ENCODE measurements at regions not wholly inside any gene's neighbourhood (a gene's known extent, or its start where the extent isn't known, plus 50 kb on each side); places are given as distances from the start of the nearest gene placed in this dataset.

DNA sequence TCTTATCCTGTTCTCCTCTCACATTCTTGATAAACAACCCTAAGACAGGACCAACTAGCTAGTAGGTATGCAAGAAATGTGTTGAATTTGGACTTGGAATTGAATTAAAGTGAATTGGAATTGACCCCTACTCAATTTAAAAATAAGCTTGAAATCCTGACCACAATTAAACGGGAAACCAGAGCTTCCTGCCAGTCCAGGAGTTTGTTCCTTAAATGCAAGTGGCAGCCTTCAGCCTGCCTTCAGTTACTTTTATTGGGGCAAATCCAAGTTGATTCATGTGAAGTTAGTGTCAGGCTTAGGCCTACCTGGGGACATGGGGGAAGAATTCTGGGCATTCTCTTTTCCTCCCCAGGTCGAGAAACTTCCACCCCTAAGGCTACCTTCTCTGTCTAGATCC is 457.6 kb downstream of the BCL11A start:
- DNase-seq (no peak), ATAC-seq (no peak)

DNA sequence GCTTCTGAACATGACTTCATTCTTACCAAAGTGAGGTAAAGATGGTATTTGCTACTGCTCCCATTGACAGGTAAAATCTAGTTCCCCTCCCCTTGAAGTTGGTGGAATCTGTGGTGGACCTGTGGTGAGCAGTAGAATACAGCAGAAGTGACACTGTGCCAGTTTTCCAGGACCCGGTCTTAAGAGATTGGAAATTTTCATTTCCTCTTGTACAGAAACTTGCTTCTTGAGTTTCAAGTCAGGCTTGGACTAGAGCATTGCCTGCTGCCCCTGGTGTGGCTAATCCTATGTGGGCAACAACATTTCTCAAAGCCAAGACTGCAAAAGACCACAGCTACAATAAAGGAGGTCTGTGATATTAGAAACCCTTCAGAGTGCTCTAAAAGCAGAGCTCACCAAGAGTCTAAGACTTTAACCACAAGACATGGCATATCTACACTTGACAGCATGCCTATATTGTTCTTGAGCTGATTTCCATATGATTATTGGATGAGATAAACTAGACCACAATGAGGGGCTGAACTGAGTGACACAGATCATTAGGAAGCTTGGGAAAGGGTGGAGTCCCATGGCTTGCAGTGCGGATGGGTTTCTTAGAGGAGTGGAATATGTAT is 458.1 kb downstream of the BCL11A start:
- ATAC-seq (no peak), DNase-seq (no peak)

DNA sequence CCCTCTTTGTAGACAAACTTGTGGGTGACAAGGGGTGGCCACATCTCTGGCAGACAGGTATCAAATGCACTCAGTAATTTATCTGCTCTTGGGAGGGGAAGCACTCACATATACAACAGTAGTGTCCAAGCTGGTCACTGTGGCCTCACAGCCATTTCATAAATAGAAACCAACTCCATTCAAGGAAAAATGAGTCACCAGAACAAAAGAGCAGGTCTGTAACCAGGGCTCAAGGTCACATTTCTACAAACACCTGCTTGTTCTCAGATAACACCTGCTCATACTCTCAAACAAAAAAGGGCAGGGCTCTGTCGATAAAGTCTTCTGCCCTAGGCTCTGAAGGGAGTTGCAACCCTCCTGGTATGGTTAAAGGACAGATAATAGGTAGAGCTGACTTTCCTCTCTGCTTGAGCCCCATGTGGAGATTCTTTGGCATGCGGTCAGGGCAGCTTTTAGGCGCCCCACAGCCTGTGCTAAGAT is 459.0 kb downstream of the BCL11A start:
- DNase-seq (no peak), ATAC-seq (no peak)

DNA sequence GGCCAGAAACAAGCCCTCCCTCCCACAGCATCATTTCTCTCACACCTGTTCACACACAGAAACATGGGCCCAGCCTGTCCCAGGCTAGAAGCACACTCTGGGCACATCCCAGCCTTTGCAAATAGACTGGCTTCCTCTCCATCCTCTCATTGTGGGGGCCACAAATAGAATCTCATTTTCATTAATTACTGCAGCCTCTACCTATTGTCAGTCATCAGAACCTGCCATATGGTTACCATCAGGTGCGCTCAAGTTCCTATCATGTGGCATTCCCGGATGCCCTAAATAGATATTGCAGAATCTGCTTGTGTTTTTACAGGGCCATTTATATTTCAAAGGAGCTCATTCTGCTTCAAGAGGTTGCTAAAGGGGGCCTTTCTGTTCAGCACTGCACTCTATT is 460.7 kb downstream of the BCL11A start:
- no peak for ATAC-seq
- no peak for DNase-seq

DNA sequence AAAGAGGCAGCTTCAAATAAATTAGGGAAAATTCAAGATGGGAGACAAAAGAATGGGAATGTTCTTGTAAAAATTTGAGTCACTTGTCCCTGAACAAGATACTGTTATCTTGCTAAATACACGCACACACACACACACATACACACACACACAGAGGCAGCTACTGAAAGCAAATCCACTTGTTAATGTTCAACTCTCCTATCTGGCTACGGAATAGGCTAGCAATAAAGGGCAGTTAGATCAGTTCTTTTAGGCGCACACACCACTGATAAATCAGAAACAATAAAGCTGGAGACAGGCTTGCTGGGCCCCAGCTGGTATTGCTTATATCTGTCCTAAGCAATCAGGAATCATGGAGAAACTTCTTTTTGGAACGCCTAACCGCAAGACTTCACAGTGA is 461.6 kb downstream of the BCL11A start:
- no peak for ATAC-seq
- DNase-seq = no peak

DNA sequence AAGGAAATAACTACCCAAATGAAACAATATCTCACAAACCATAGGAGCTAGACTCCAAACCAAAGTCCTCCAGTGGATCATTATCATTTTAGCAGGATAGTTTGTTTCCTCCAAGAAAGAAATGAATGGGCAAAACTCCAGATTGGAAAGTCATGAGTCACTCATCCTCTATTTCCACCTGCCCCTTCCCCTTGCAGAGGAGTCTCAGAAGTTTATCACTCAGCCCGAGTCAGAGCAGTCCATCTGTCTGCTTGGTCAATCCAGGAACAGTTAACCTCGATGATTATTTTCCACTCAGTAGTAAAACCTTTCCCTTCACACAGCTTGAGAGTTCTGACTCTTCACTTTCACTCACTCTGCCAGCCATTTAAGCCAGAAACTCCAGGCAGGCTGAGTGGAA is 462.2 kb downstream of the BCL11A start:
- DNase-seq (no peak), ATAC-seq (no peak)

DNA sequence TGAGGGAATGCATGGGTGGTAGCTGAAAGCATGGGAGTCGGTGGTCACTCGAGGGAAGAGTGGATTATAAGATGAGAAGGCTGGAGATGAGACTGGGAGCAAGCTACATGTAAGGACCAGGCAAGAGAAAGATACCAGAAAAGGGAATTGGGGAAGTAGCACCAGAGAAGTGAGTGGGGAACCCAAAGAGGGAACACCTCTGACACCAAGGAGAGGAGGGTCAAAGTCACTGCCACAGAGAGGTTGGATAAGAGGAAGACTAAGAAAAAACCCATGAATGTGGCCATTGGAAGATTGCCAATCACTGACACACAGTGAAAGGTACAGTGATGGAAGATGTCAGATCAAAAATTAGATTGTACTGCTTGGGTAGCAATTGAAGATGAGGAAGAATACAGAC is 473.9 kb downstream of the BCL11A start:
- DNase-seq (no peak), ATAC-seq (no peak)

DNA sequence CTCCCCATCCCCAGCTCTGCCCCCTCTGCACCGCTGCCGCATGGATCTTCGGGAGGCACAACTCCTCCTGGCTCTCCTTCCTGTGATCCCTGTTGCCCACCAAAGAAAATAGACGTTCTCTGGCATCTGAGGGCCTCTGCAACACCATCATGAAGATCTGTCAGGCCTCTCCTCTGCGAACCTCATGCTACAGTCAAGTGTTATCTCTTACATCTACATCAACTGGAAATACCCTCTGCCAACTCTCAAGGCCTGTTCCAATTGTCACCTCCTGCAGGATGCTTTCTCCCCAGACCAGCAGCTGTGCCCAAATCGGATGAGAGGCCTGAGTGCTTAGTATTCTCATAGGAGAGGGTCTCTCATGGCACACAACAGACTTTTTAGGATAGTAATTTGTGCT is 478.4 kb downstream of the BCL11A start:
- DNase-seq (no peak), ATAC-seq (no peak)

DNA sequence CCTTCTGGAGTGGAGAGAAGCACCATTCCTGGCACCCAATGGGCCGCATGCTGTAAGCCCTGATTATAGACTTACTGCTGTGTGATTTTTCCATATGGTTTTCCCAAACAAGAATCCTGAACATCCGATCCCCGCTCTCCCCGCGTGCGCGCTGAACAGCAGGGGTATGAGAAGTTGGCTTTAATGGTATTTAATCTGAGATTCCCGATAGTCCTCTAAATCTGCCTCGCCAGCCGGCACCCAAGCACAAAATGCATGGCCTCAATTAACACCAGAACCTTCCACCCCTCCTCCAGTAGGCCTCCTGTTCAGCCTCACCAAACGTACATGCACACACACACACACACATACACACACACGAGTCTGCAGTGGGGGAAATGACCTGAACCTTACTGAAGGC is 480.3 kb downstream of the BCL11A start:
- DNase-seq = no peak
- ATAC-seq = no peak

DNA sequence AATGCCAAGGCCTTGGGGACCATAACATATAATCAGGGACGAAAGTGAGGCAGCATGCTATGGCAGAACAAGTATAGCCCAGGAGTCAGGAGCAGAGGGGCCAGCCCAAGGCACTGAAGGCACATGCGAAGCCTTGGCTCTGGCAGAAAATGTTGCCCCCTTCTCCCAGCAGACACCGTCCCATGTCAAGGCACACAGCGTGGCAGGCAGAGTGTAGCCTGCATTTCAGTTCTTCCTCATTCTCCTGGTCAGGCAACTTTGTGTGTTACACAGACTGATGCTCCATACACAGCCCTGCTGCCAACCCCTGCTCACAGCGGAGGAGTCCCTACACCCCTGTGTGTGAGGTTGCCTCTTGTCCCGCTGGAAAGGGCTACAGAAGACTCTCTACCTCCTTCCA is 480.8 kb downstream of the BCL11A start:
- DNase-seq (no peak), ATAC-seq (no peak)

DNA sequence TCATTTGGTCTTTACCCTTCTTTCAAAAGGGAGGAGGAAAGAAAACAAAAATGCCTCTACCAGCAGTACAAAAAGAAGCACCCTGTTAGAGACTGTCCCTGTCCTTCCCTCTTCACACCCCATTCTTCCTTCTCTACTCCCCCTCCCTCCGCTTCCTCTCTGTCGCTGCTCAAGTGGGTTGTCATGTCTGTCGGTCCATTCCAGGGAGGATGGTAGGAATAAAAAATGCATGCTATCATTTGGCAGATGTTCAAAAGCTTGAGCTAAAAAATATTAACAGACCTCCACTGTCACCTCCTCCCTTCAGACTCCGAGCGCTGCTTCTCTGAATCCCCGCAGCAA is 482.0 kb downstream of the BCL11A start:
- no peak for DNase-seq
- no peak for ATAC-seq

DNA sequence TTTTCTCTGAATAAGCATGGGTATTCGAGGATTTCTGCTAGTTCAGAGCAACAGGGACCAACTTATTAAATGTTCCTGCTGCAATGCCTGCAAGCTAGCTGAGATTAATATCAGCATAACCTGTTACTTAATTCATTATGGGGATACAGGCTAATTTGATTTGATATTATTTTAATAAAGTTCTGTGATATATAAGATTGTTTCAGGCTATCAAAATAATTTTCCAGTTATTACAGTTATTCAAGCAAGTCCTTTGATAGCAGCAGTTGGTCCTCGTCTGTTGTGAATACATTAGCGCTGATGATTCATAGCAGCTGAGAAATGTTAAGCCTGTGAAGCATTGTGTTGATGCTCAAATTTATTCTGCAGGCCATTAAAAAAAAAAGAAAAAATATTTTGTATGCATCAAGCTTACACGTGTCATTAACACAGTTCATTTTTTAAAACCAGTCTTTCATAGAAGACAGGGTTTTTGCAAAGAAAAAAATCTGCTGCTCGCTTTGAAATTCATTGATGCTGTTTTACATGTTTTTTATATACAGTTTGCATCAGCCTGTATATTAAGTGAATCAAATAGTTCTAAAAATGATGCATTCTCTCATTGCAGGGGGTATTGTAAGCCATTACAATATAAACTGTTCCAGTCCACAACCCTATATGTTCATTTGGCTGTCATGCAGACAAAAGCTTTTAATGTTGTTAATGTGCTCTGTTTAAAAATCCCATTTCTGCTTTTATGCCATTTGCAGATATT is 482.5 kb downstream of the BCL11A start:
- DNase-seq (no peak), ATAC-seq (no peak)

DNA sequence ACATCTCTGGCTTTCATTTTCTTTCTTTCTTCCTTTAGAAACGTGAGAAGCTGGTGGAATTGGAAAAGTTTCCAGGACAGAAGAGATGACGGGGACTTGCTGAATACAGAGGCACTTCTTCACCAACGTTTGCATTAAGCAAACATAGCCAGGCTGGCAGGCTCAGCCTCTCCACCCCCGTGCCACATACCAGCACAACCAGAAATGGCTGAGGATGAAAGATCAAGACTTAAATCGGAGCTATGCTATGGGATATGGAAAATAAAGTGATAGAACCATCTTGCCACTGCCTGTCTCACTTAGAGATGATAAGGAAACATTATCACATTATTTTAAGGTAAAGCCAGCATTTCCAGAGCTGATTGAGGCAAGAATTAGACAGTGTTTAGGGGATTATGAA is 483.3 kb downstream of the BCL11A start:
- ATAC-seq (no peak), DNase-seq (no peak)

DNA sequence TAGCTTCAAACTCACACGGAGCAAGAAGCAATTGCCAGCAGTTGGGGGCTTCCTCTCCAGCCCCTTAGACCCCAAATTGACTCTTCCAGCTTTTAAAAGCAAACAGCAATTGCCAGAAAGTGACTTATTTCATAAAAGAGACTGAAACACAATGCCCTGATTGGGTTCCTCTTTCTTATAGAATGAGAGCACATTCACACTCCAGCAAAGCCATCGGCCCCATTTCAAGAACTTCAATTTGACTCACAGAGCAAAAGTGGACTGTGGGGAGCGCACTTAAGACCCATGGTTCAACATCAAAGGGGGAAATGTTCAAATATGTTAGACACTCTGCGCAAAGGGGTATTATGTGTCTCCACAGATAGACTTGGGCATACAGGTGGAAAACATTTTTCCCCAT is 484.7 kb downstream of the BCL11A start:
- DNase-seq = no peak

DNA sequence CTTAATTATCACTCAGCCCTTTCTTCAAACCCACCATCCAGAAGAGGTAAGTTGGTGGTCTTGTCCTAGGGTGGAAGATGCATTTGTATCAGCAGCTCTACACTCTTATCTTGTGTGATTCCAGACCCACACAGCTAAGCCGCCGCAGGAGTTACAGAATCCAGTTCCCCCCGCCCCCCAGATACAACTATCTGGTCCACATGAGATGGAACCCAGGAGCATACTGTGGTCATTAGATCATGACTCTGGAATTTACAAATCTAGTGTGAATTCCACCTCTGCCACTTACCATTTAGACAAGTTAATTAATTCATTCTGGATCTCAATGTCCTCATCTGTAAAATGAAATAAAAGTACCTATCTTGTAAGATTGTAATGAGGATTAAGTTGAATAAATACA is 486.4 kb downstream of the BCL11A start:
- ATAC-seq = no peak
- no peak for DNase-seq

More for the DNA sequence above, 484.7 kb downstream of the BCL11A start:
- ATAC-seq = no peak

DNA sequence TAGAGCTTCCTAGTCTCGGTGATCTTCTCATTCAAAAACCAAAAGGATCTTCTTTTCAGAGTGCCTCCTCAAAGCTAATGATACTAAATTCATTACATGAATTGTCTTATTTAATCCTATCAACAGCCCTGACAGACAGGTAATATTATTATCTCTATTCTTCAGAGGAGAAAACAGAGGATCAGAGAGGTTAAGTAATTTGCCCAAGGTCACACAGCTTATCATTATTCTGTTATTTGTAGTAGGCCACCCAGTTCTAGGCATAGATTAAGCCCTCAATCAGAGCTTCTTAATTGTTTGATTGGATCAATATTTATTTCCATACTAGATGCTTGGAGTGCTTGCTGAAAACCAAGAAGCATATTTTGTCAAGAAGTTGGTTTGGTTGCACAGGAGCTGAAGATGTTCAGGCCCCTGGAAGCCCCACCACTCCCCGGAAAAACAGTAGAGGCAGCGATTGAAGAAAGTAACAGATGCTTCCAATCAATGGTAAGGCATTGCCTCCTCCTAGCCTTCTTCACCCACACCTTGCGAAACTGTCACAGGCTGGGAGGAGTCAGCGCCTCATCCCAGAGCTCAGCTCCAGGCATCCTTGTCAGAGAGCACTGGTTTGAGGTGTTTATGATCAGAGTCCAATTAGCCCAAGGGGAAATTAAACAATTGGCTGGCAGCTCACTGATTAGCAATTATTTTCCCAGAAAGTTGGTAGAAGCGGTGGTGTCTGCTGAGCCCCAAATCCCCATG is 487.2 kb downstream of the BCL11A start:
- ATAC-seq (no peak), DNase-seq (no peak)

DNA sequence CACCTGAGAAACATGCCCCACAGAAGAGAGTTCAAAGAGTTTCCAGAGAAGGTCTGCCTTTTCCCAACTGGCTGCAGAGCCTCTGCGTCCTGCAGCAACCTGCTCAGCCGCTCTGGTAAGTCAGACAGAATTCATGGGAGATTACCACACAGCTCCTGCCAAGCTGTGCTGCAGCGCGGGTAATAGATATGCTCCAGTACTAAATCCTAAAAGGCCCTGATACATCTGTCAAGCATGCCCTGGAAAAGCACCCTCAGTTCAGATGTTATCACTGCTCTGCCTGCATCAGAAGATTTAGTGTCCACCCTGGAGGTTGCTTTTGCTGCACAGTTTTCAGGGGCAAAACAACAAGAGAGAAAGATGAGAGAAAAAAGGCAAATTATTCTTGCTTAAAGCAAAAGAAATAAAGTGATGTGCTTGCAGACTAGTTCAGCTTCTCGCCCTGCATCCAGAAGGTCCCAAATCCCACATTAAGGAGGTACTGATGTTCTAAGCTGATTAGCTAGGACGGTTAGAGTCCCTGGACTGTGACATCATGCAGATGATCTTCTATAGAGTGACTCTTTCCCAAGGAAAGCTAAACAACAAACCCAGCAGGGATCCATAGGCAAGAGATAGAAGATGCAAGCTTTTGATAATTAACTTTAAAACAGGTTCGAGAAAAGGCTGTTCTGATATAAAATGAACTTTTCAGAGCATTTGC is 488.6 kb downstream of the BCL11A start:
- DNase-seq (no peak), ATAC-seq (no peak)

DNA sequence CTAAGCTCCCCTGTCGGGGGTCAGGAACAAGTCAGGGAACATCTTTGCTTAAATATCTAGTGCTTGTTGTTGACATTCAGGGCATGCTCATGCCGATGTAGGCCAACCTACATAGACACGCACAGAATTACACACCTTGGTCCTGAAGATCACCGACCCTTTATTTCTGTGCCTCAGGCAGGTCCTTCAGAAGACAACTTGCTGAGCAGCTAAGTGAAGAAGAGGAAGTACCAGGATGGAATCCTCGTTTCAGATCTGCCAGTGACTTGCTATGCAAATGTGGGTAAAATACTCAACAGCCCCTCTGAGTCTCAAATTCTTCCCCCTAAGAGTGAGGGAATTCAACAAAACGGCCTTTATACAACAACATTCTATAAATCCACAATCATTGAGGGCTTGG is 494.7 kb downstream of the BCL11A start:
- ATAC-seq (no peak), DNase-seq (no peak)

DNA sequence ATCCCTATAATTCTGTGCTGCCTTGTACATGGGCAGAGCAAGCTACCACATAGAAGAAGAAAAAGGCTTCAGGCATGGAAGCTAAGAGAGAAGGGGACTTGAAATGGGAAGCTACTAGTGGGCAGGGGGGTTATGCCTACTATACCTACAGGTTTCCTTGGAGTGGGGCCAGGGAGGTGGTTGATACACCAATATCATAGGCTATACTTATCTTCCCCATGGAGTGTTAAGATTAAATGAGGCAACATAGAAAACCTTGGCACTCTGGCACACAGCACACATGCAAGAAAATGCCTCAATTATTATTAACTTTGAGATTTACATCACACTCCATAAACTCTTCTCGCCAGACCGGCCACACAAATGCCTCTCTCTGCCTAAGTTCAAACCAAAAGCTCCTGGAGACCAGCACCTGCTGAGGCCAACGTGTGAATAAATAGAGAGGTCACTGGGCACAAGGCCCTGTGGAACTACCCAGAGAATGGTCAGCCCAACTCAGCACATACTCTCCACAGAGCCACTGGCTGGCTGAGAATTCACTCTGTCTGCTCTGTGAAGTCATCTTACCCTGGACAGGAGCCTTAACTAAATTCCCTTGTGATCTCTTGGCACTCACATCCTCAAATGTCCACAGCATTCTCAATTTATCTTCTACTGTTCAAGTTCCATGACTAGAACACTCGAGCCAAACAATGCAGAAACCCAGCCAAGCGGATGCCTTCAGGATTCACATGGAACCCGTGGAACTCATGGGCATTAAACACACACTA is 498.7 kb downstream of the BCL11A start:
- no peak for ATAC-seq

DNA sequence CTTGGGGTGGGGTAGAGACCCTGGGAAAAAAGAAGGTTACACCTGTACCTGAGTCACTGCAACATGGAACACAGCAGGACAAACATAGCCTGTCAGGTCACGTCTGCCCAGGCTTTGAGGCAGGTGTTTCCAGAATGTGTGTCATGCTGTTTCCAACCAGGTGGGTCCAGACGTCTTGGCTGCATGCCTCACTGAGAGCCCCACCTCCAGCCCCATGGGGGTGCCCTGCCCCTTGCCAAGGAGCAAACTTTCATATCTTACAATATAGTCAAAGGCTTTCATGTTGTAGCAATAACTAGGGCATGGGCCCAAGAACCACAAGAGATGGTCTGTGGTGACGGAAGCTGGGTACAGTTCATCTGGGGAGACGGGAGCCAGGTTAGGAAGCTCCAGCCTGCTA is 499.7 kb downstream of the BCL11A start:
- ATAC-seq (no peak), DNase-seq (no peak)

More for the DNA sequence above, 498.7 kb downstream of the BCL11A start:
- DNase-seq = no peak

DNA sequence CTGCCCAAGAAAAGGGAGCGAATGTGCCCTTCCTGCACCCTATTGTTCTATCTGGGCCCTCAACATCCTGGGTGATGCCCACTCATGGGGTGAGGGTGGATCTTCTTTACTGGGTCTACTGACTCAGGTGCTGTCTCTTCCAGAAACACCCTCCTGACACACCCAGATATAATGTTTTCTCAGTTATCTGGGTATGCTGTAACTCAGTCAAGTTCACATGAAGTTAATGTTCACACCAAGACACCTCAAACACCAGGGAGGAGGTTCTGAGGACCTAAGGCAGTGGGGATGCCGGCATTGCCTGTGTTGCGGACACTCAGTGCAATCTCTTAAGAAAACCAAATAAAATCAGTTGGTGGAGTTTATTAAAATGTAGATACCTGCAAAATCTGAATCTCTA is 500.9 kb downstream of the BCL11A start:
- ATAC-seq = no peak
- no peak for DNase-seq

DNA sequence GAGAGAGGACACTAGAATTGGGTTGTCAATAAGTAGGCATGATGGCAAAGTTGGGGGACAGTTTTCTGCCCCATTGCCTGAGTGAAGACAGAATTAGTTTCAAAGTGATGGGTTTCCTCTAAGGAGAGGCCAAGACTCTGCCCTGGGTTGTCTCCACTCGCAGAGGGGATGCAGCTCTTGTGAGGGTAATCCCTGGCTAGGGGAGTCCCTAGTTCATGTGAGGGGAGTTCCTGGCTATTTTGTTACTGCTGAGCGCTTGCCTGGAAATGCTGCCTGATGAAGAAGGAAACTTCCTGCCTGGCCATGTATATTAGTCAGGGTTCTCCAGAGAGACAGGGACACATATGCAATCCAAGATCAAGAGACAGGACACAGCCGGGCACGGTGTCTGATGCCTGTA is 501.5 kb downstream of the BCL11A start:
- ATAC-seq = no peak

More for the DNA sequence above, 501.5 kb downstream of the BCL11A start:
- no peak for DNase-seq

Data from stimulated activated naive CD8-positive, alpha-beta T cell treated with anti-CD3 and anti-CD28 coated beads, Interleukin-15, Interleukin-2, amounts not matched to agents 100 U/mL and 50 U/mL, for 24 hours (primary cell).